SH-SY5Y (cell line): ENCODE measurements at regions not wholly inside any gene's neighbourhood (a gene's known extent, or its start where the extent isn't known, plus 50 kb on each side); places are given as distances from the start of the nearest gene placed in this dataset.

Experiments used
- GATA2 ChIP-seq: IDR thresholded peaks from 2 replicates; pipeline ENCODE4 v1.6.1; 2011; ENCODE audit warnings: mild to moderate bottlenecking, low read depth, low read length
- GATA3 ChIP-seq: IDR thresholded peaks from 2 replicates; pipeline ENCODE4 v1.6.1; 2011; ENCODE audit warnings: low read depth, mild to moderate bottlenecking, low read length, moderate library complexity

GRCh38 chr5:163645421-163646416, 140.3 kb downstream of the MAT2B start:
- no peak for TF ChIP-seq GATA2
- TF ChIP-seq GATA3 = no peak

- TF ChIP-seq GATA3 = no peak
- TF ChIP-seq GATA2 = no peak
Observed at GRCh38 chr5:163649514-163649913, 144.1 kb downstream of the MAT2B start.

GRCh38 chr5:163653526-163653925, 148.1 kb downstream of the MAT2B start:
- TF ChIP-seq GATA2 (no peak), GATA3 (no peak)

- TF ChIP-seq GATA3 = no peak
- TF ChIP-seq GATA2 = peak; percentile 27; the same call in 1 of the 2 replicates
Observed at GRCh38 chr5:163658702-163659567, 153.5 kb downstream of the MAT2B start.

- no peak for TF ChIP-seq GATA2
- TF ChIP-seq GATA3 = no peak
Observed at GRCh38 chr5:163659568-163659902, 154.1 kb downstream of the MAT2B start.

- TF ChIP-seq GATA2 (no peak), GATA3 (no peak)
Observed at GRCh38 chr5:163660486-163660885, 155.1 kb downstream of the MAT2B start.

- TF ChIP-seq GATA2 (no peak), GATA3 (no peak)
Observed at GRCh38 chr5:163661360-163661759, 155.9 kb downstream of the MAT2B start.

GRCh38 chr5:163670036-163670435, 164.6 kb downstream of the MAT2B start:
- TF ChIP-seq GATA3 (no peak), GATA2 (no peak)

GRCh38 chr5:163677092-163677491, 171.7 kb downstream of the MAT2B start:
- TF ChIP-seq GATA2 = no peak
- no peak for TF ChIP-seq GATA3

- TF ChIP-seq GATA3 = no peak
- no peak for TF ChIP-seq GATA2
Observed at GRCh38 chr5:163682234-163682633, 176.8 kb downstream of the MAT2B start.

- TF ChIP-seq GATA3 = no peak
Observed at GRCh38 chr5:163687414-163687813, 182.0 kb downstream of the MAT2B start.

- TF ChIP-seq GATA2 (no peak), GATA3 (no peak)
Observed at GRCh38 chr5:163692091-163692490, 186.7 kb downstream of the MAT2B start.

- TF ChIP-seq GATA3 (no peak), GATA2 (no peak)
Observed at GRCh38 chr5:163695830-163696578, 190.6 kb downstream of the MAT2B start.

GRCh38 chr5:163696579-163696887, 191.1 kb downstream of the MAT2B start:
- no peak for TF ChIP-seq GATA3
- no peak for TF ChIP-seq GATA2
